RWPE2 (cell line): ENCODE measurements at regions not wholly inside any gene's neighbourhood (a gene's known extent, or its start where the extent isn't known, plus 50 kb on each side); places are given as distances from the start of the nearest gene placed in this dataset.
A peak's percentile ranks its signal among the peaks of the same experiment; 100 is the strongest.

Experiments used
- ATAC-seq: fragments of 200-7000 bp; cut with Tn5 transposase; 3 replicates; pipeline ENCODE4 v1.9.1; 2021; ENCODE audit warnings: low read depth
- DNase-seq: peaks from one replicate; pipeline ENCODE4 v3.0.0-alpha.2; 2020; ENCODE audit warnings: low spot score
- H3K27ac ChIP-seq: fragments of 450-650 bp; 2 replicates; pipeline ENCODE4 v1.5.1; 2017; ENCODE audit warnings: mild to moderate bottlenecking; ENCODE audit not compliant: poor library complexity, severe bottlenecking
- H3K27me3 ChIP-seq: fragments of 250-450 bp; sonication (Bioruptor Pico); 2 replicates; pipeline ENCODE4 v1.5.1; 2021; ENCODE audit warnings: mild to moderate bottlenecking, moderate library complexity; ENCODE audit not compliant: insufficient read depth, poor library complexity, severe bottlenecking
- H3K36me3 ChIP-seq: fragments of 250-450 bp; sonication (Bioruptor Pico); 2 replicates; pipeline ENCODE4 v1.5.1; 2020; ENCODE audit warnings: low read depth, mild to moderate bottlenecking, moderate library complexity
- H3K4me1 ChIP-seq: fragments of 250-450 bp; sonication (Bioruptor Pico); 2 replicates; pipeline ENCODE4 v1.5.1; 2021; ENCODE audit warnings: mild to moderate bottlenecking, moderate library complexity; ENCODE audit not compliant: insufficient read depth, poor library complexity, severe bottlenecking
- H3K4me3 ChIP-seq: fragments of 250-450 bp; sonication (Bioruptor Pico); 2 replicates; pipeline ENCODE4 v1.5.1; 2021; ENCODE audit warnings: mild to moderate bottlenecking, moderate library complexity; ENCODE audit not compliant: severe bottlenecking
- H3K9me3 ChIP-seq: fragments of 250-450 bp; sonication (Bioruptor Pico); 2 replicates; pipeline ENCODE4 v1.5.1; 2021; ENCODE audit warnings: mild to moderate bottlenecking, moderate library complexity; ENCODE audit not compliant: severe bottlenecking
- CTCF ChIP-seq: fragments of 450-650 bp; IDR thresholded peaks from one replicate; pipeline ENCODE4 v1.5.1; 2017; ENCODE audit warnings: mild to moderate bottlenecking, moderate library complexity; ENCODE audit not compliant: poor library complexity, severe bottlenecking

GRCh38 chr12:76274420-76275083 lies 73.7 kb downstream of the BBS10 start:
- no peaks in the 10 kb centered on the region for H3K27me3 ChIP-seq
- H3K9me3 ChIP-seq, result no peaks in the 10 kb centered on the region
- no peak for ATAC-seq
- peaks cover 31% of the 10 kb centered on the region for H3K4me1 ChIP-seq
- H3K27ac ChIP-seq, result peak overlapping the region; percentile 76
- DNase-seq, result no peak
- H3K36me3 ChIP-seq, result no peaks in the 10 kb centered on the region
- H3K4me3 ChIP-seq, result no peak overlapping the region
- no peak for TF ChIP-seq CTCF

- ATAC-seq (no peak), DNase-seq (no peak)
- no peaks in the 10 kb centered on the region for H3K9me3 ChIP-seq
- H3K4me3 ChIP-seq, result no peak overlapping the region
- TF ChIP-seq CTCF, result no peak
- no peaks in the 10 kb centered on the region for H3K27me3 ChIP-seq
- peaks cover 36% of the 10 kb centered on the region for H3K4me1 ChIP-seq
- H3K27ac ChIP-seq, result no peak overlapping the region
- H3K36me3 ChIP-seq, result peaks cover 4% of the 10 kb centered on the region; the same call in 1 of the 2 replicates
Measured at GRCh38 chr12:76272287-76272686, 75.9 kb downstream of the BBS10 start.

- no peak for TF ChIP-seq CTCF
- Histone ChIP-seq H3K27ac (peak overlapping the region; percentile 33), H3K36me3 (peaks cover 4% of the 10 kb centered on the region; the same call in 1 of the 2 replicates), H3K9me3 (no peaks in the 10 kb centered on the region), H3K27me3 (no peaks in the 10 kb centered on the region), H3K4me3 (no peak overlapping the region), H3K4me1 (peaks cover 39% of the 10 kb centered on the region)
- ATAC-seq, result no peak
- DNase-seq, result no peak
Measured at GRCh38 chr12:76270657-76271358, 77.4 kb downstream of the BBS10 start.

GRCh38 chr12:76268267-76268666 lies 79.9 kb downstream of the BBS10 start:
- Histone ChIP-seq H3K4me1 (peaks cover 44% of the 10 kb centered on the region), H3K9me3 (no peaks in the 10 kb centered on the region), H3K4me3 (no peak overlapping the region), H3K27me3 (no peaks in the 10 kb centered on the region), H3K36me3 (peaks cover 4% of the 10 kb centered on the region; the same call in 1 of the 2 replicates), H3K27ac (peak overlapping the region; percentile 86)
- no peak for DNase-seq
- no peak for TF ChIP-seq CTCF
- ATAC-seq, result no peak

GRCh38 chr12:76266797-76267196 lies 81.4 kb downstream of the BBS10 start:
- peak overlapping the region; percentile 86 for H3K27ac ChIP-seq
- DNase-seq, result no peak

More at GRCh38 chr12:76266797-76267196, 81.4 kb downstream of the BBS10 start:
- H3K9me3 ChIP-seq, result no peaks in the 10 kb centered on the region
- H3K4me1 ChIP-seq, result peaks cover 44% of the 10 kb centered on the region
- ATAC-seq, result peak; percentile 88
- H3K4me3 ChIP-seq, result no peak overlapping the region
- H3K27me3 ChIP-seq, result no peaks in the 10 kb centered on the region
- peaks cover 8% of the 10 kb centered on the region for H3K36me3 ChIP-seq
- TF ChIP-seq CTCF, result no peak
